RKO (cell line): ENCODE measurements at regions not wholly inside any gene's neighbourhood (a gene's known extent, or its start where the extent isn't known, plus 50 kb on each side); places are given as distances from the start of the nearest gene placed in this dataset.
"Not testable (repeated sequence)": the region's sequence is repeated elsewhere in the genome, so short reads cannot be mapped to it uniquely, and the experiment has no call there.

Experiments used
- DNase-seq: peaks from one replicate; pipeline ENCODE4 v3.0.0-alpha.2; 2016; ENCODE audit warnings: low spot score

DNA sequence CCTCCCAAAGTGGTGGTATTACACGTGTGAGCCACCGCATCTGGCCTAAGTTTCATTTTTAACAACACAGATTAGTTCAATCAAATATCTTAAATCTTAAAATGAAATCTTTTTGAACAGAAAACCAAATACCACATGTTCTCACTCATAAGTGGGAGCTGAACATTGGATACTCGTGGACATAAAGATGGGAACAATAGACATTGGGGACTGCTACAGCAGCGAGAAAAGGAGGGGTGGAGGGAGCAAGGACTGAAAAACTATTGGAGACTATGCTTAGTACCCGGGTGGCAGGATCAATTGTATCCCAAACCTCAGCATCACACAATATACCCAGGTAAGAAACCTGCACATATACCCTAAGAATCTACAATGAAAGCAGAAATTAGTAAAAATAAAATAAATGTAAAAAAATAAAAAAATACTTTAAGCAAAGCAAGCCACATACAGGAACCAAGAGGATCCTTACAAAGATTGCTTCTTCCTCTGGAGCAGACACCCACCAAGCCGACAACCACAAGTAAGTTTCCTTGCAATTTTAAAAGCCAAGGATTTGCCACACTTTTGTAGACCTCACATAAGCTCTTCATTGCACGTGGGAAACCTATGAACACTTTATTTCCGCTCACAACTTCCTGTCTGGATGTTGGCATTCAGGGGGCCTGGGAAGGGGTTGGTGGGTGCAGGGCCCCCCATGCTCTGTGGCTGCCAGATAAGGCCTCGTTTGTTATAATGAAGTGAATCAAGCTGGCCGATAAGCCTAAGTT, 147.9 kb downstream of the MYCN start:
- no peak for DNase-seq

GRCh38 chr2:16086136-16086535, 145.8 kb downstream of the MYCN start:
- DNase-seq = not testable (repeated sequence)

GRCh38 chr2:16085073-16085472, 144.7 kb downstream of the MYCN start:
- DNase-seq = no peak

DNA sequence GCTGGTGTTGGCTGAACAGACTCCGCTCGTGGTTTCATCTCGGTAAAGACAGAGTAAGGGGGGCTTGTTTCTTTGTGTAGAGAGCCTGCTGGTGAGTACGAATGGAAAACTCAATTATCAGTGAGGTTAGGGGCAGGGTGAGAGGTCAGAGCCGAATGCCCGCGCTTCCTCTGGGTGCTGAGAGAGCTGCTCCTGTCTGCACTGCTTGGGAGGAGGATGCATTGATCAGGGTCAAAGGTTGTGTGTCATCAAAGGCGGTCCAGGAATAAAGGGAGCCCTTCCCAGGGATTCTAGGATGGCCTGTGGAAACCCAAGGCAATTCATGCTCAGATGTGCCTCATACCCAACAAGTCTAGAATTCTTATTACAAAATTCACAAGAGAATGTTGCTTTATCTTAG, 143.9 kb downstream of the MYCN start:
- no peak for DNase-seq

GRCh38 chr2:16082276-16082675, 141.9 kb downstream of the MYCN start:
- no peak for DNase-seq

GRCh38 chr2:16081316-16082200, 141.2 kb downstream of the MYCN start:
- no peak for DNase-seq

DNA sequence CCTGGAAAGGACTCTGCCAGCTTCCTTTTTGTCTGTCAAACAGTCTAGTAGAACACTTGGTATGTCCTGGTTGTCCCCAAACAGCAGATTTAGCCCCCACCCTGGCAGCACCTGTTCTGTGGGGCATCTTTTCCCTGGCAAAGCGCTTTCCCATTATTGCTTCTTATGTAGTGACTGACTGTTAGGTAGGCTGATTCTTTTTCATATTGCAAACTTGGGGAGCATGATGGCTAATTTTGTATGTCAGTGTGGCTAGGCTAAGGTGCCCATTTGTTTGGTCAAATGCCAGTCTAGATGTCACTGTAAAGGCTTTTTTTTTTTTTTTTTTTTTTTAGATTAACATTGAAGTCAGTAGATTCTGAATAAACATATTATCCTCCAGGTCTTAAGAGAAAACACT, 140.2 kb downstream of the MYCN start:
- DNase-seq = no peak

GRCh38 chr2:16080071-16080470, 139.7 kb downstream of the MYCN start:
- no peak for DNase-seq

- no peak for DNase-seq
Measured at GRCh38 chr2:16079637-16080036, 139.3 kb downstream of the MYCN start.

- no peak for DNase-seq
Measured at GRCh38 chr2:16077601-16078000, 137.3 kb downstream of the MYCN start.

- no peak for DNase-seq
Measured at GRCh38 chr2:16076911-16077310, 136.6 kb downstream of the MYCN start.

DNA sequence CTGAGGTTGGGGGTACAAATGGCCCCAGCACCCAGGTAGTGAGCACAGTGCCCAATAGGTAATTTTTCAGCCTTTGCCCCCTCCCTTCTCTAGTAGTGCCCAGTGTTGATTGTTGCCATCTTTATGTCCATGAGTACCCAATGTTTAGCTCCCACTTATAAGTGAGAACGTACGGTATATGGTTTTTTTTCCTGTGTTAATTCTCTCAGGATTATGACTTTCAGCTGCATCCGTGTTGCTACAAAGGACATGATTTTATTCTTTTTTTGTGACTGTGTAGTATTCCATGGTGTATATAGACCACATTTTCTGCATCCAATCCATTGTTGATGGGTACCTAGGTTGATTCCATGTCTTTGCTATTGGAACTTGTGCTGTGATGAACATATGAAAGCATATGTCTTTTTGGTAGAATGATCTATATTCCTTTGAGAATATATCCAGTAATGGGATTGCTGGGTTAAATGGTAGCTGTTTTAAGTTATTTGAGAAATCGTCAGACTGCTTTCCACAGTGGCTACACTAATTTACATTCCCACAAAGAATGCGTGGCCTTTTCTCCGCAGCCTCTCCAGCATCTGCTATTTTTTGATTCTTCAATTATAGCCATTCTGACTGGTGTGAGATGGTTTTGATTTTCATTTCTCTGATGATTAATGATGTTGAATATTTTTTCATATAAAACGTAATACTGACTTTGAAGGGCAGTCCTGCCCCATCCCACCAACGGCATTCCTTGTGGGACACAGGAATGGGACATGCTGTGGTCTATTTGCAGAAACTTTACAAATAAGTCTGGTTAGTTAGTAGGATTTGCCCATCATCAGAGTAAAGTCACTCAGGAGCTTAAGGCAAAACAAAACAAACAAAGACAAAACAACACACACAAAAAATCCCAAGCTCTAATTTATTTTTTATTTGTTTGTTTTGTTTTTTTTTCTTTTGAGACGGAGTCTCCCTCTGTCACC, 135.0 kb downstream of the MYCN start:
- no peak for DNase-seq

DNA sequence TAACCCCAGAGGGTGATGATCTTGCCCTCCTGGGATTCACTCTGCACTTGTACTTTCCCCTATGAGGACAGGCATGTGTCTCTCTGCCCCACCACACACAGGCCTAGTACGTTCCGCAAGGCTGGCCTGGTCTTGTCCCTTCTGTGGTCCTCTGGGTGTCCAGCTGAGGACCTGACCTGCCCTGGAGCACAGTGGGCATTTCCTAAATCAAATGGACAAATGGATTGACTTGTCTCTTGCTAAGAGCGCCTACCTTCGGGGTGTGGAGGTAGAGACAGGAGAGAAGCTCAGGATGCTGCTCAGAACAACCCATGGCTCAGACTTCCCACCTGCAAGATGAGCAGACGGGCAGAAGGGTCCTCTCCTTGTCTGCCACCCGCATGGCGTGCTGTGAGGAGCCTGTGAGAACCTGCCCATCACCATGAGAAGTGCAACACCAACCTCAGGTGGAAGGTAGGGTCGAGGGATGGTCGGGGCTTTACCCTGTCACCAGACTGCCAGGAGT, 133.6 kb downstream of the MYCN start:
- no peak for DNase-seq

GRCh38 chr2:16073471-16073870, 133.1 kb downstream of the MYCN start:
- no peak for DNase-seq

DNA sequence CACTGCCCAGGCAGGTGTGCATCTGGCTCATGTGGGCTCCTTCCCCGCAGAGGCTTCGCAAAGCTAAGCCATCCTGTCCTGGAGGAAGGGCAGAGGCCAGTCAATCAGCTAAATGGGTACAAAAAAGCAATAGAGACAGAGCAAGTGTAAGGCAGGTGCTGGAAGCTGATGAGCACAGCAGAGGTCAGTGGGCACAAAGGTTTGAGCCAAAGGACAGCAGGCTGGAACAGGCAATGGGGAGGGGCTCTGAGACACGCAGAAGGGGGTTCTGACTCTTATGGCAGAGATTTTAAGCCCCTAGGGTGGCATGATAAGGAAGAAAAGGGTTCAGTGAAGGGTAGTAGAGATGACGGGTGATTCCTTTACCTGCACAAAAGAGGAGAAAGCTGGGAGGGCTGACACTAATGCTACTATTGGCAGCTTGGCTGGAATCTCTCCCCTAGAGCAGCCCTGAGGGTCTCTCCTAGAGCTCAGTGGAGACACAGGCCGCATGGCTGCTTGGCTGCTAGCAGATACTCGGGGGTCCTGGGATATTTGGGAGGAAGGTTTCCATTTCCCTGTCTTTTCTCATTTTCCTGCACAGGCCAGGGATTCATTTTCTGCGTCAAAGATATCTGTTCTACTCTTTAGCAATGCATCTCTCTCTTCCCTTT, 132.4 kb downstream of the MYCN start:
- no peak for DNase-seq

GRCh38 chr2:16071865-16072637, 131.7 kb downstream of the MYCN start:
- no peak for DNase-seq

DNA sequence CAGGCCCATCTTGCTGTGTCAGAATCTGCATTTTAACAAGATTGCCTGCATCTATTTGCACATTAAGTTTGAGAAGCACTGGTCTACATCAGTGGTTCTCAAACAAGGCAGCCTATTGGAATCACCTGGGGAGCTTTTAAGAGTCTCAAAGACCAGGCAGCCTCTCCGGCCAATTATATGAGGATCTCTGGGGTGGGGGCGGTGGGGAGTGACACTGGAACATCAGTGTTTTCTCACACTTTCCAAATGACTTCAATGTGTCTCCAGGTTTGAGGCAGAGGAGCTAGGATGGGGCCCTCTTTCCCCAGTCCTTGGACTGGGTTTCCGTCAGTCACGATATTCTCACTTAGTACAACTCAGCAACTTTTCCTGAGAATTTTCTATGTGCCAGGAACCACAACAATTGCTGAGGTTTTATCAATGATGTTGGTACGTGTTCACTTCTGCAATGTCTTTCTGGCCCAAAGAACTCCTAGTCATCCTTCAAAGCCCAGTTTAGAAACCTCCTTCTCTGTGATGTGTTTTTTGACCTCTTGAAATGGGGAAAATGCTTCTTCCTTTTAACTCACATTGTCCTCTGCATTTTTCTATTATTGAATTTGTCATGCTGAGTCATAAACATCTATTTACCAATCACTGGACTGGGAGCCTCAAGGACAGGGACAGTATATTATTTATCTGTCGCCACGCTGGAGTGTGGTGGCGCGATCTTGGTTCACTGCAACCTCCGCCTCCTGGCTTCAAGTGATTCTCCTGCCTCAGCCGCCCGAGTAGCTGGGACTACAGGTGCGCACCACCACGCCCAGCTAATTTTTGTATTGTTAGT, 130.9 kb downstream of the MYCN start:
- DNase-seq = no peak

DNA sequence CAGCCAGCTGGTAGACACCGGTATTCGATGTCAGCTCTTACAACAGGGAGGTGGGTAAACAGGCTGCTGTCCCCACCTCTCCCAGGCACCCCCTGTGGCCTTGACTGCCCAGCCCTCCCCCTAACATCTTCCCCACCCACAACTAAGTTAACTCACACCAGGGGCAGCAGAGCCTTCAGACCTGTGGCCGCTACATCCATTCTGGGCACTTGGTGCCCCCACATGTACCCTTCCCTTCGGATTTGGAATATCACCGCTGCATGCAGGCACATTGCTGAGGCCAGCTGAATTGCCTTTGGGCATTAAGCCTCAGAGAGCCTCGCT, 130.3 kb downstream of the MYCN start:
- DNase-seq = no peak

GRCh38 chr2:16069933-16070647, 129.7 kb downstream of the MYCN start:
- DNase-seq = no peak

DNA sequence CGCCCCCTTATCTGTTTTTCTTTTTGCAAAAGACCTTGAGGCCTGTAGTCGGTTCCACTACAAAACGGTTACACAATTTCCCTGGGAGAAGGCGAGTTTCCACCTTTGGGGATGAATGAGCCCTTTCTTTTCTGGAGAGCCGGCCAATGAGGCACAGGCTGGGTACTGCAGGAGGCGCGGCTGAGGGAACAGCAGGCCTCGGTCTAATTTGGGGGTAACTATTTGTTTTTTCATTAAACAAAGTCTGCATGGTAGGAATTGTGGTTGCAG, 129.2 kb downstream of the MYCN start:
- no peak for DNase-seq
